GM18505 (cell line): ENCODE measurements at regions not wholly inside any gene's neighbourhood (a gene's known extent, or its start where the extent isn't known, plus 50 kb on each side); places are given as distances from the start of the nearest gene placed in this dataset.
"Not testable (repeated sequence)": the region's sequence is repeated elsewhere in the genome, so short reads cannot be mapped to it uniquely, and the experiment has no call there.

ENCODE experiments used
- ATAC-seq: cut with Tn5 transposase; IDR thresholded peaks from one replicate; pipeline ENCODE4 v1.9.1; 2021; ENCODE audit not compliant: unreplicated experiment
- POLR2A ChIP-seq: IDR thresholded peaks from 4 replicates; pipeline ENCODE4 v1.6.1; 2011; ENCODE audit warnings: borderline replicate concordance; ENCODE audit not compliant: insufficient read depth, insufficient read length; ENCODE audit errors: extremely low read depth

GRCh38 chr5:108467563-108467962, 85.7 kb upstream of the FBXL17 start:
- no peak for TF ChIP-seq POLR2A
- no peak for ATAC-seq

- no peak for TF ChIP-seq POLR2A
- no peak for ATAC-seq
Observed at GRCh38 chr5:108461628-108462367, 79.9 kb upstream of the FBXL17 start.

- no peak for ATAC-seq
- no peak for TF ChIP-seq POLR2A
Observed at GRCh38 chr5:108459769-108460168, 77.9 kb upstream of the FBXL17 start.

GRCh38 chr5:108451269-108451668, 69.4 kb upstream of the FBXL17 start:
- ATAC-seq = no peak
- TF ChIP-seq POLR2A = no peak

GRCh38 chr5:108444130-108444529, 62.2 kb upstream of the FBXL17 start:
- ATAC-seq = not testable (repeated sequence)

- not testable (repeated sequence) for ATAC-seq
Observed at GRCh38 chr5:108442063-108442651, 60.3 kb upstream of the FBXL17 start.

GRCh38 chr5:108437425-108437824, 55.5 kb upstream of the FBXL17 start:
- no peak for TF ChIP-seq POLR2A
- ATAC-seq = no peak

GRCh38 chr5:108436696-108437095, 54.8 kb upstream of the FBXL17 start:
- TF ChIP-seq POLR2A = no peak
- no peak for ATAC-seq

GRCh38 chr5:108433600-108433999, 51.7 kb upstream of the FBXL17 start:
- TF ChIP-seq POLR2A = no peak
- ATAC-seq = no peak

- no peak for ATAC-seq
- no peak for TF ChIP-seq POLR2A
Observed at GRCh38 chr5:108432024-108432423, 50.1 kb upstream of the FBXL17 start.
